H9 (cell line): ENCODE measurements at regions not wholly inside any gene's neighbourhood (a gene's known extent, or its start where the extent isn't known, plus 50 kb on each side); places are given as distances from the start of the nearest gene placed in this dataset.

Experiments used
- DNase-seq: peaks from one replicate; pipeline ENCODE4 v3.0.0-alpha.2; 2017
- H2AFZ ChIP-seq: one replicate; pipeline ENCODE4 v1.6.1; 2013; ENCODE audit warnings: mild to moderate bottlenecking, low read length, control low read depth, moderate library complexity
- H2AK5ac ChIP-seq: 2 replicates; pipeline ENCODE4 v1.6.1; 2013; ENCODE audit warnings: low read length, control low read depth, mixed read lengths; ENCODE audit not compliant: insufficient read length
- H2BK120ac ChIP-seq: one replicate; pipeline ENCODE4 v1.6.1; 2013; ENCODE audit warnings: low read depth, mild to moderate bottlenecking, low read length, control low read depth, inconsistent platforms; ENCODE audit not compliant: poor library complexity, severe bottlenecking
- H2BK12ac ChIP-seq: 2 replicates; pipeline ENCODE4 v1.6.1; 2013; ENCODE audit warnings: low read length, control low read depth, mixed read lengths, low read depth; ENCODE audit not compliant: insufficient read length
- H2BK15ac ChIP-seq: 2 replicates; pipeline ENCODE4 v1.6.1; 2013; ENCODE audit warnings: low read depth, low read length, control low read depth
- H2BK20ac ChIP-seq: one replicate; pipeline ENCODE4 v1.6.1; 2013; ENCODE audit warnings: low read depth, mild to moderate bottlenecking, low read length, control low read depth, inconsistent platforms; ENCODE audit not compliant: poor library complexity, severe bottlenecking
- H2BK5ac ChIP-seq: 2 replicates; pipeline ENCODE4 v1.6.1; 2013; ENCODE audit warnings: low read length, control low read depth, mixed read lengths; ENCODE audit not compliant: insufficient read length
- H3K14ac ChIP-seq: 2 replicates; pipeline ENCODE4 v1.6.1; 2013; ENCODE audit warnings: low read length, control low read depth; ENCODE audit not compliant: insufficient read depth
- H3K18ac ChIP-seq: 2 replicates; pipeline ENCODE4 v1.6.1; 2013; ENCODE audit warnings: low read depth, mild to moderate bottlenecking, mixed read lengths, low read length, control low read depth; ENCODE audit not compliant: insufficient read length
- H3K23ac ChIP-seq: 2 replicates; pipeline ENCODE4 v1.6.1; 2013; ENCODE audit warnings: low read length, control low read depth, mixed read lengths, low read depth; ENCODE audit not compliant: insufficient read length
- H3K23me2 ChIP-seq: 2 replicates; pipeline ENCODE4 v1.6.1; 2013; ENCODE audit warnings: low read depth, mild to moderate bottlenecking, mixed read lengths, low read length, control low read depth; ENCODE audit not compliant: insufficient read length, poor library complexity, severe bottlenecking
- H3K27ac ChIP-seq: 2 replicates; pipeline ENCODE4 v1.5.1; 2013; ENCODE audit warnings: low read length, control low read depth, mixed read lengths, low read depth; ENCODE audit not compliant: insufficient read length
- H3K27me3 ChIP-seq: 2 replicates; pipeline ENCODE4 v1.6.1; 2013; ENCODE audit warnings: low read length, control low read depth, inconsistent platforms; ENCODE audit not compliant: insufficient read depth
- H3K4ac ChIP-seq: 2 replicates; pipeline ENCODE4 v1.6.1; 2013; ENCODE audit warnings: low read depth, mild to moderate bottlenecking, control low read depth, inconsistent platforms, low read length, moderate library complexity
- H3K4me1 ChIP-seq: 2 replicates; pipeline ENCODE4 v1.6.1; 2013; ENCODE audit warnings: low read length, control low read depth, inconsistent platforms; ENCODE audit not compliant: insufficient read depth
- H3K4me2 ChIP-seq: 2 replicates; pipeline ENCODE4 v1.6.1; 2013; ENCODE audit warnings: low read length, control low read depth, mixed read lengths; ENCODE audit not compliant: insufficient read length, insufficient read depth
- H3K56ac ChIP-seq: 2 replicates; pipeline ENCODE4 v1.6.1; 2013; ENCODE audit warnings: low read depth, mild to moderate bottlenecking, mixed read lengths, low read length, control low read depth; ENCODE audit not compliant: insufficient read length
- H3K79me1 ChIP-seq: 2 replicates; pipeline ENCODE4 v1.6.1; 2013; ENCODE audit warnings: low read depth, mild to moderate bottlenecking, moderate library complexity, low read length, control low read depth, inconsistent platforms; ENCODE audit not compliant: insufficient read depth, poor library complexity, severe bottlenecking
- H3K79me2 ChIP-seq: 2 replicates; pipeline ENCODE4 v1.6.1; 2013; ENCODE audit warnings: low read length, control low read depth, inconsistent platforms; ENCODE audit not compliant: insufficient read depth
- H3K9ac ChIP-seq: 2 replicates; pipeline ENCODE4 v1.6.1; 2013; ENCODE audit warnings: low read length, control low read depth, mixed read lengths; ENCODE audit not compliant: insufficient read length; ENCODE audit errors: extremely low read depth
- H3K9me3 ChIP-seq: one replicate; pipeline ENCODE4 v1.6.1; 2013; ENCODE audit warnings: low read depth, low read length, inconsistent platforms; ENCODE audit not compliant: control insufficient read depth
- H3T11ph ChIP-seq: one replicate; pipeline ENCODE4 v1.6.1; 2013; ENCODE audit warnings: mild to moderate bottlenecking, low read length, control low read depth, inconsistent platforms
- H4K20me1 ChIP-seq: one replicate; pipeline ENCODE4 v1.6.1; 2013; ENCODE audit not compliant: control insufficient read depth, insufficient read length, insufficient read depth
- H4K5ac ChIP-seq: 2 replicates; pipeline ENCODE4 v1.6.1; 2013; ENCODE audit warnings: low read depth, mild to moderate bottlenecking, mixed read lengths, low read length, control low read depth; ENCODE audit not compliant: insufficient read length
- H4K8ac ChIP-seq: replicated peaks from 2 replicates; pipeline ENCODE4 v1.6.1; 2013; ENCODE audit warnings: low read length, control low read depth, mixed read lengths, low read depth; ENCODE audit not compliant: insufficient read length
- H4K91ac ChIP-seq: 2 replicates; pipeline ENCODE4 v1.6.1; 2013; ENCODE audit warnings: low read depth, mild to moderate bottlenecking, moderate library complexity, mixed read lengths, low read length, control low read depth; ENCODE audit not compliant: insufficient read length
- H3K27ac Mint-ChIP-seq, 3 experiments: 2 replicates in 2 of 3; 3 replicates in 1 of 3; pipeline ENCODE4 v1.8.0; 2020 to 2021; ENCODE audit warnings: mixed read lengths in 3 of 3, mild to moderate bottlenecking in 1 of 3, moderate library complexity in 1 of 3
- H3K27me3 Mint-ChIP-seq: 2 replicates; pipeline ENCODE4 v1.8.0; 2021; ENCODE audit warnings: low read depth, mild to moderate bottlenecking, moderate library complexity, mixed read lengths
- H3K36me3 Mint-ChIP-seq, 3 experiments: 2 replicates in 2 of 3; 3 replicates in 1 of 3; pipeline ENCODE4 v1.8.0; 2020 to 2021; ENCODE audit warnings: low read depth in 3 of 3, mixed read lengths in 3 of 3; ENCODE audit not compliant: insufficient read depth in 1 of 3
- H3K4me1 Mint-ChIP-seq, 2 experiments: 2 replicates each; pipeline ENCODE4 v1.8.0; 2020; ENCODE audit warnings: mixed read lengths in 2 of 2
- H3K4me3 Mint-ChIP-seq, 2 experiments: 2 replicates in 1 of 2; 3 replicates in 1 of 2; pipeline ENCODE4 v1.8.0; 2020 to 2021; ENCODE audit warnings: mild to moderate bottlenecking in 2 of 2, mixed read lengths in 2 of 2, moderate library complexity in 1 of 2
- H3K9me3 Mint-ChIP-seq, 2 experiments: 2 replicates in 1 of 2; 3 replicates in 1 of 2; pipeline ENCODE4 v1.8.0; 2020; ENCODE audit warnings: mild to moderate bottlenecking in 2 of 2, mixed read lengths in 2 of 2, moderate library complexity in 1 of 2
- CTCF ChIP-seq: fragments of 200-600 bp; sonication (generic); conservative IDR thresholded peaks from 3 replicates; pipeline ENCODE4 v1.8.0; 2021; ENCODE audit warnings: antibody characterized with exemption, mild to moderate bottlenecking
- WGBS: extraction: QIAGEN DNeasy Blood & Tissue Kit; methylation state at CpG from one replicate; pipeline ENCODE4 v1.1.7; 2013; ENCODE audit warnings: missing lambda C conversion rate, low lambda C conversion rate, mixed read lengths; ENCODE audit not compliant: insufficient read length; ENCODE audit errors: extremely low coverage; 5-methylcytosine and 5-hydroxymethylcytosine counted together

- Histone ChIP-seq H2BK5ac (no peak overlapping the region), H3K23me2 (no peaks in the 10 kb centered on the region), H3T11ph (no peak overlapping the region), H3K14ac (no peak overlapping the region), H2BK15ac (no peak overlapping the region), H2BK120ac (no peak overlapping the region), H3K9ac (no peak overlapping the region), H3K4ac (no peak overlapping the region), H3K79me2 (no peaks in the 10 kb centered on the region), H3K4me1 (no peaks in the 10 kb centered on the region), H4K91ac (no peak overlapping the region), H4K20me1 (no peaks in the 10 kb centered on the region), H2AK5ac (no peak overlapping the region), H3K18ac (no peak overlapping the region), H3K79me1 (no peaks in the 10 kb centered on the region), H4K5ac (no peak overlapping the region), H2AFZ (no peak overlapping the region), H3K56ac (no peak overlapping the region), H4K8ac (no peak overlapping the region), H3K27ac (no peak overlapping the region), H2BK12ac (no peak overlapping the region), H2BK20ac (no peak overlapping the region), H3K23ac (no peak overlapping the region), H3K9me3 (peaks cover 16% of the 10 kb centered on the region), H3K27me3 (no peaks in the 10 kb centered on the region), H3K4me2 (no peak overlapping the region)
- no peak for DNase-seq
- WGBS, result no CpG with 5 or more reads among the region's 1 CpG
- Mint-ChIP-seq H3K27me3 (no peaks in the 10 kb centered on the region), H3K4me1 (peaks cover 0 to 4% of the 10 kb centered on the region in 2 experiments; a peak in 3 of 4 replicates), H3K4me3 (no peak overlapping the region), H3K36me3 (peaks cover 16 to 33% (median 17%) of the 10 kb centered on the region in 3 experiments), H3K27ac (no peak overlapping the region), H3K9me3 (peaks cover 12 to 15% of the 10 kb centered on the region in 2 experiments)
- no peak for TF ChIP-seq CTCF
Measured at GRCh38 chr4:171015441-171015840, 797.8 kb upstream of the GALNTL6 start.
